Heart left ventricle (tissue), 16 donors: ENCODE measurements at regions not wholly inside any gene's neighbourhood (a gene's known extent, or its start where the extent isn't known, plus 50 kb on each side); places are given as distances from the start of the nearest gene placed in this dataset.

Experiments used
- ATAC-seq, 4 donors: fragments of 200-7000 bp; cut with Tn5 transposase; one replicate each; pipeline ENCODE4 v1.9.1; 2020 to 2022; ENCODE audit warnings: moderate library complexity in 4 of 4, mild to moderate bottlenecking in 3 of 4, moderate number of reproducible peaks in 1 of 4
- DNase-seq, 5 donors: peaks; one replicate each; pipeline ENCODE4 v3.0.0-alpha.2; 2020
- H3K27ac ChIP-seq, 12 donors: fragments of 200-600 bp; sonication (generic) in 4 of 12; one replicate each; pipeline versions ENCODE4 v1.5.0 to v1.8.0; 2016 to 2022; ENCODE audit warnings: mild to moderate bottlenecking in 2 of 12
- H3K27me3 ChIP-seq, 9 donors: fragments of 200-600 bp; sonication (generic) in 2 of 9; one replicate each; pipeline versions ENCODE4 v1.5.1 to v1.8.0; 2016 to 2022; ENCODE audit warnings: mild to moderate bottlenecking in 3 of 9
- H3K36me3 ChIP-seq, 9 donors: fragments of 200-600 bp; sonication (generic) in 2 of 9; one replicate each; pipeline versions ENCODE4 v1.5.0 to v1.8.0; 2018 to 2022; ENCODE audit warnings: mild to moderate bottlenecking in 2 of 9
- H3K4me1 ChIP-seq, 12 donors: fragments of 200-600 bp; sonication (generic) in 4 of 12; one replicate each; pipeline versions ENCODE4 v1.5.0 to v1.8.0; 2016 to 2022; ENCODE audit warnings: mild to moderate bottlenecking in 3 of 12
- H3K4me3 ChIP-seq, 12 donors: fragments of 200-600 bp; sonication (generic) in 4 of 12; one replicate each; pipeline versions ENCODE4 v1.5.0 to v1.8.0; 2017 to 2022; ENCODE audit warnings: mild to moderate bottlenecking in 9 of 12, moderate library complexity in 4 of 12
- H3K9me3 ChIP-seq, 12 donors: fragments of 200-600 bp; sonication (generic) in 4 of 12; one replicate each; pipeline versions ENCODE4 v1.5.0 to v1.8.0; 2016 to 2022; ENCODE audit warnings: mild to moderate bottlenecking in 1 of 12
- POLR2A ChIP-seq, 2 donors: fragments of 450-650 bp; IDR thresholded peaks; one replicate each; pipeline ENCODE4 v1.6.1; 2017; ENCODE audit warnings: antibody characterized with exemption in 2 of 2, mild to moderate bottlenecking in 2 of 2, moderate library complexity in 2 of 2
- WGBS, 4 donors: extraction: QIAGEN DNeasy Blood & Tissue Kit in 2 of 4; methylation state at CpG; one replicate each; pipeline versions ENCODE4 v1.1.5 to v1.1.7; 2013 to 2018; 5-methylcytosine and 5-hydroxymethylcytosine counted together
- intact Hi-C, 10 donors: fragments of 100-400 bp; cut with DNase I; formaldehyde crosslinking; loops; one replicate each; pipeline versions ENCODE4 v1.11.1 to v1.14.2; 2022
- TF ChIP-seq, protein P1 (sequence below), 12 donors: fragments of 200-600 bp; sonication (generic) in 4 of 12; IDR thresholded peaks; one replicate each; pipeline versions ENCODE4 v1.5.0 to v1.8.0; 2018 to 2022; ENCODE audit warnings: antibody characterized with exemption in 12 of 12, mild to moderate bottlenecking in 5 of 12
- donor health status: ischemic (EF 13 %, LVEDD 7.1; RV severe dilation, severe dysfunction).
- donor health status: healthy with polysubstance abuse.
- donor health status: DM: no; HTN: yes; CAD: no.
- donor health status: DM: no; HTN: no; CAD: no.
- donor health status: ischemic (EF 25% LVEDD 6.9; RV normal size, moderate dysfunction).
- donor health status: ischemic (EF 25% LVEDD 5.7; RV mildly dilated, moderate dysfunction).
- donor health status: healthy.
- donor health status: DM: yes; HTN: yes; CAD: no.
- donor health status: ischemic (EF 35%, LVEDD 5.7; RV mildly dilated, moderate dysfunction).
- donor health status: nonischemic (EF 11% LVEDD 7.7; RV severe dilation, severe dysfunction).
- donor health status: DM: yes; HTN: yes; CAD: no.
- donor health status: PGD.
- donor health status: ischemic (EF 29% LVEDD 5.4; RV normal size, mild dysfunction).
- donor health status: nonischemic (EF 23%, LVEDD 6.1; RV moderate dilation, normal function).

DNA sequence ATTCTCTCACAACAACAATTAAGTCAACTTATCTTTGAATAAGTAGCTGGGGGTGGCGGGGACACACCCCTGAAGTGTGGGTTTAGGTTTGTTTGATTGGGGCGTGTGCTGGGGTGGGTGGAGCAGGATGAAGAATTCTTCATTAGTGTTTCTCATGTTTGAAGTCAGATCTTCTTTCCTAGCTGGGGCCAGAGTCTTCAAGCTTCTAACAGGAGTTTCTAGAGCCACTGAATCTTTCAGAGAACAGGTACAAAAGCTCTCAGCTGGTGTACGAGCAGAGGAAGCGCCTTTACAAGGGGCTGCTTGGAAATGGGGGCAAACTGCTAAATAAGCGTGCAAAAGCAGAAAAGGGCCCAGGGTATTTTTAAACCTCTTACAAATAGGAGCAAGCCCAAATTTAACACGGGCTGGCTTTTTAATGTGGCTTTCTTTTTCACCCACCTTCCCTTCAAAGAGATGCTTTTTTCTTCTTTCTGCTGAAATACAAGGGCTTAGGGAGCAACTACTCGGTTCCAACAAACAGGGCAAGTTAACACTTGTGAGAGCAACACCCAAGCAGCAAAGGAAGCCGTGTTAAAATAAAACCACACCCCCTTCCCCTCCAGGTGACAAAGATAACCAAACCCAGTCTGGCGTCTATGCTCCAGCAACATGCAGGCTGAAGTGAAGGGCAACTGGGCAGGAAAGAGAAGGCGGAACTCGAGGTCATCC is 86.9 kb upstream of the RASGRP1 start:
- H3K9me3 ChIP-seq, result no peaks in the 10 kb centered on the region
- no peaks in the 10 kb centered on the region for H3K36me3 ChIP-seq
- no peak overlapping the region for H3K4me3 ChIP-seq
- WGBS, 4 donors, result 54 to 66% (median 59%) methylated on average over 11 of the region's 11 CpGs
- intact Hi-C loops, result no loop called here
- H3K27ac ChIP-seq, result peak overlapping the region in 1 of 12 donors; percentile 80
- DNase-seq, result no peak
- ATAC-seq, result peak in 1 of 4 donors; percentile 37
- peaks cover 0 to 4% (median 0%) of the 10 kb centered on the region in 9 donors for H3K27me3 ChIP-seq
- peaks cover 0 to 21% (median 0%) of the 10 kb centered on the region in 12 donors for H3K4me1 ChIP-seq
- no peak for TF ChIP-seq POLR2A (IDR thresholded peaks at IDR 0.05)
- TF ChIP-seq, protein P1, sequence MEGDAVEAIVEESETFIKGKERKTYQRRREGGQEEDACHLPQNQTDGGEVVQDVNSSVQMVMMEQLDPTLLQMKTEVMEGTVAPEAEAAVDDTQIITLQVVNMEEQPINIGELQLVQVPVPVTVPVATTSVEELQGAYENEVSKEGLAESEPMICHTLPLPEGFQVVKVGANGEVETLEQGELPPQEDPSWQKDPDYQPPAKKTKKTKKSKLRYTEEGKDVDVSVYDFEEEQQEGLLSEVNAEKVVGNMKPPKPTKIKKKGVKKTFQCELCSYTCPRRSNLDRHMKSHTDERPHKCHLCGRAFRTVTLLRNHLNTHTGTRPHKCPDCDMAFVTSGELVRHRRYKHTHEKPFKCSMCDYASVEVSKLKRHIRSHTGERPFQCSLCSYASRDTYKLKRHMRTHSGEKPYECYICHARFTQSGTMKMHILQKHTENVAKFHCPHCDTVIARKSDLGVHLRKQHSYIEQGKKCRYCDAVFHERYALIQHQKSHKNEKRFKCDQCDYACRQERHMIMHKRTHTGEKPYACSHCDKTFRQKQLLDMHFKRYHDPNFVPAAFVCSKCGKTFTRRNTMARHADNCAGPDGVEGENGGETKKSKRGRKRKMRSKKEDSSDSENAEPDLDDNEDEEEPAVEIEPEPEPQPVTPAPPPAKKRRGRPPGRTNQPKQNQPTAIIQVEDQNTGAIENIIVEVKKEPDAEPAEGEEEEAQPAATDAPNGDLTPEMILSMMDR (IDR thresholded peaks at IDR 0.05), result no peak

DNA sequence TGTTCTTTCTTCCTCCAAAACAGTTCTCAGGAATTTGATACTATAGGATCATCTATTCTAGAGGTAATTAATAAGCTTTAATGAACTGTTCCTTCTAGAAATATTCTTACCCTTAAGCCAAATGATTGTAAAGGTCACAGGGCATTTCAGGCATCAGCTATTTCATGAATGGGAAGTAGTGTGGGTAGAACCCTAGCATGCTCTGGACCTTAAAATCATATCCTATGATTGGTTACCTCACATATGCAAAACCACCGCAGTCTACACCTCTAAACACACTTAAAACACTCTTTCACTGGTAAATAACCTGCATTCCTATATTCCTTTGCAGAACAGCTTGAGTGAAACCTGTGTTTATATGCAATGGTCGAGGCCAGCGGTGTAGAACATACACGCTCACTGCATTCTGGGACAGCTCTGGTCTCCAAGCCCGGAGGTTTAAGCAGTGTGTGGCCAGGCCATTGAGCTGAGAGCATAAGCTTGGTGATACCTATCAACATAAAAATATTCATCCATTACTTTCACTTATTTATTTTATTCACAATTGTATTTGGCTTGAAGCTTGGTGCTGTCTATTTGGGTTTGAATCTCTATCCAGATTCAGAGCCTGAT is 87.7 kb upstream of the RASGRP1 start:
- DNase-seq (no peak), ATAC-seq (no peak)
- Histone ChIP-seq H3K4me1 (peaks cover 0 to 21% (median 0%) of the 10 kb centered on the region in 12 donors), H3K4me3 (no peak overlapping the region), H3K27ac (peak overlapping the region in 1 of 12 donors; percentile 80), H3K36me3 (no peaks in the 10 kb centered on the region), H3K9me3 (no peaks in the 10 kb centered on the region), H3K27me3 (peaks cover 0 to 4% (median 0%) of the 10 kb centered on the region in 9 donors)
- 91 to 95% (median 94%) methylated on average over 5 of the region's 5 CpGs for WGBS, 4 donors
- intact Hi-C loops, result no loop called here
- no peak for TF ChIP-seq POLR2A (IDR thresholded peaks at IDR 0.05)
- TF ChIP-seq, protein P1 (IDR thresholded peaks at IDR 0.05), result no peak

DNA sequence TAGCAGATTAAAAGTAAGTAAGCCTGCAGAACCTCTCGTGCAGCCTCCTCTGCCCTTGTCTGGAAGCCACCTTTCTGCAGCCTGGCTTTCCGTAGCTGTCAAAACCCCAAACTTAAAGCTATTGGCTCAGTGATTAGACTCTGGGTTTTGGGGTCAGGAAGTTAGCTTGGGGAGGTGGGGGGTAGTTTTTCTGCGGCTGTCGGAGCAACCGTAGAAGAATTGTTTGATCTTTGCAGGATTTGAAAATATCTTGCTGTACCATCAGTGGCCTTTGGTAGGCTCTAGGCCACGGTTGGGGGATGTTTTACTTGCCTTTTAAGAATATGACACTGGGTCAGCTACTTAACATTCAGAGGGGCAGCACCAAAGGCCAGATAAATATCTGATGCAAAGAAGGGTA is 88.4 kb upstream of the RASGRP1 start:
- TF ChIP-seq POLR2A (IDR thresholded peaks at IDR 0.05), result no peak
- TF ChIP-seq, protein P1 (IDR thresholded peaks at IDR 0.05), result no peak
- intact Hi-C loops, result no loop called here
- Histone ChIP-seq H3K27ac (peak overlapping the region in 1 of 12 donors; percentile 80), H3K4me3 (no peak overlapping the region), H3K4me1 (peaks cover 0 to 21% (median 0%) of the 10 kb centered on the region in 12 donors), H3K27me3 (peaks cover 0 to 4% (median 0%) of the 10 kb centered on the region in 9 donors), H3K36me3 (no peaks in the 10 kb centered on the region), H3K9me3 (no peaks in the 10 kb centered on the region)
- DNase-seq (no peak), ATAC-seq (peak in 1 of 4 donors; percentile 34)
- WGBS, 4 donors, result 69 to 86% (median 74%) methylated on average over 6 of the region's 6 CpGs

DNA sequence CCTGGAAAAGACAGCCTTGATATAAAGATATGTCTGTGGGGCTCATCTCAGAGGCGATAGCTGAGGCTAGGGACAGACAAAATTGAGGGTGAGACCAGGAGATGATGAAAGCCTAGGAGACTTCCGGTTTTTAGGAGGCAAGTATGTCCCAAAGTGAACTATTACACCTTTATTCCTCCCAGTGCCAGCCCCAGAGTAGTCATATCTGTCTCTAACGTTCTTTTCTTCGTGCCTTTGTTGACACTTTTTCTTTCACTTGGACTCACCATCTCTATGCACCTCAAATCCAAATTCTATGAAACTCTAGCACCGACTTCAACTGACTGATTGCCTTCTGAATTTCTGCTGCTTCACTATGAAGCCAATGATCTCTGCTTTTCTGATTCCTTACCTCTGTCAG is 93.8 kb upstream of the RASGRP1 start:
- DNase-seq (no peak), ATAC-seq (no peak)
- 72 to 83% (median 75%) methylated on average over 5 of the region's 5 CpGs for WGBS, 4 donors

More for the DNA sequence above, 93.8 kb upstream of the RASGRP1 start:
- Histone ChIP-seq H3K36me3 (no peaks in the 10 kb centered on the region), H3K27me3 (peaks cover 0 to 7% (median 0%) of the 10 kb centered on the region in 9 donors), H3K4me1 (peaks cover 0 to 4% (median 0%) of the 10 kb centered on the region in 12 donors), H3K4me3 (no peak overlapping the region), H3K27ac (no peak overlapping the region), H3K9me3 (no peaks in the 10 kb centered on the region)
- TF ChIP-seq, protein P1 (IDR thresholded peaks at IDR 0.05), result no peak
- TF ChIP-seq POLR2A (IDR thresholded peaks at IDR 0.05), result no peak
- intact Hi-C loops, result no loop called here
